Effector memory CD4-positive, alpha-beta T cell (primary cell): ENCODE measurements at regions not wholly inside any gene's neighbourhood (a gene's known extent, or its start where the extent isn't known, plus 50 kb on each side); places are given as distances from the start of the nearest gene placed in this dataset.

Experiments
- DNase-seq, 3 donors: peaks; one replicate each; pipeline ENCODE4 v3.0.0-alpha.2; 2020
- H3K27ac ChIP-seq: 2 replicates; pipeline ENCODE4 v1.7.0; 2013; ENCODE audit warnings: mild to moderate bottlenecking, low read length, moderate library complexity; ENCODE audit not compliant: insufficient read depth, poor library complexity, severe bottlenecking
- H3K27me3 ChIP-seq: replicated peaks from 2 replicates; pipeline ENCODE4 v1.7.0; 2013; ENCODE audit warnings: mild to moderate bottlenecking, low read length; ENCODE audit not compliant: insufficient read depth, control insufficient read depth, poor library complexity, severe bottlenecking
- H3K36me3 ChIP-seq: 2 replicates; pipeline ENCODE4 v1.7.0; 2013; ENCODE audit warnings: mild to moderate bottlenecking, low read length, moderate library complexity; ENCODE audit not compliant: control insufficient read depth, insufficient read depth
- H3K4me1 ChIP-seq: 2 replicates; pipeline ENCODE4 v1.7.0; 2013; ENCODE audit warnings: low read length, mild to moderate bottlenecking; ENCODE audit not compliant: control insufficient read depth, insufficient read depth, poor library complexity, severe bottlenecking
- H3K4me3 ChIP-seq: 2 replicates; pipeline ENCODE4 v1.7.0; 2013; ENCODE audit warnings: low read length, low read depth, mild to moderate bottlenecking; ENCODE audit not compliant: insufficient read depth, poor library complexity, severe bottlenecking
- H3K9me3 ChIP-seq: 2 replicates; pipeline ENCODE4 v1.7.0; 2013; ENCODE audit warnings: mild to moderate bottlenecking, low read length, moderate library complexity; ENCODE audit not compliant: control insufficient read depth

GRCh38 chr10:113272511-113272910 lies 280.3 kb upstream of the HABP2 start:
- no peak for DNase-seq
- H3K27me3 ChIP-seq = no peaks in the 10 kb centered on the region
- no peaks in the 10 kb centered on the region for H3K36me3 ChIP-seq
- H3K27ac ChIP-seq = no peak overlapping the region
- no peak overlapping the region for H3K4me3 ChIP-seq
- no peaks in the 10 kb centered on the region for H3K4me1 ChIP-seq
- H3K9me3 ChIP-seq = no peaks in the 10 kb centered on the region

- H3K4me1 ChIP-seq = no peaks in the 10 kb centered on the region
- H3K27me3 ChIP-seq = no peaks in the 10 kb centered on the region
- no peaks in the 10 kb centered on the region for H3K9me3 ChIP-seq
- DNase-seq = no peak
- no peak overlapping the region for H3K4me3 ChIP-seq
- H3K27ac ChIP-seq = no peak overlapping the region
- no peaks in the 10 kb centered on the region for H3K36me3 ChIP-seq
Measured at GRCh38 chr10:113273181-113274163, 279.4 kb upstream of the HABP2 start.

GRCh38 chr10:113274176-113274829 lies 278.6 kb upstream of the HABP2 start:
- Histone ChIP-seq H3K9me3 (no peaks in the 10 kb centered on the region), H3K27me3 (no peaks in the 10 kb centered on the region), H3K36me3 (no peaks in the 10 kb centered on the region), H3K4me3 (no peak overlapping the region), H3K27ac (no peak overlapping the region), H3K4me1 (no peaks in the 10 kb centered on the region)
- no peak for DNase-seq

GRCh38 chr10:113278221-113278620 lies 274.6 kb upstream of the HABP2 start:
- H3K9me3 ChIP-seq = no peaks in the 10 kb centered on the region
- H3K36me3 ChIP-seq = no peaks in the 10 kb centered on the region
- no peaks in the 10 kb centered on the region for H3K27me3 ChIP-seq
- no peak for DNase-seq
- H3K27ac ChIP-seq = no peak overlapping the region
- no peaks in the 10 kb centered on the region for H3K4me1 ChIP-seq
- H3K4me3 ChIP-seq = no peak overlapping the region

DNA sequence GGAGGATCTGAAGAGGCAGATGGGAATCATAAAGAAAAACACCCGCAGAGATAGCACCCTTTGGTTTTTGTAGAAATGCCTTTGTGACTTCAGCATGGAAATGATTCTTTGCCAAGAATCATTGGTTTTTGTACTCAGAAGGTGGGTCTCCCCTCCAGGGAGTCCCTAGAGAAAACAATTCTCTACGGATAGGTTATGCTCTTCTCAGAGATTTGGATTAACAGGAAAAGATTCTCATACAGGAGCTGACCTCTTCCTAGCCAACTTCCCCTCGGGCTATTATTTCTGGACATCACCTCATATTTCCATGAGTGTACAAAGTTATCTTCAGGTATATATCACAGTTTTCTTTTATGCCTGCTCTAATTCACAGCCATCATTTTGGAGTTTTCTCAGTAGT lies 274.2 kb upstream of the HABP2 start:
- no peak overlapping the region for H3K27ac ChIP-seq
- DNase-seq = no peak
- H3K36me3 ChIP-seq = no peaks in the 10 kb centered on the region
- no peak overlapping the region for H3K4me3 ChIP-seq
- no peaks in the 10 kb centered on the region for H3K9me3 ChIP-seq
- no peaks in the 10 kb centered on the region for H3K4me1 ChIP-seq
- H3K27me3 ChIP-seq = no peaks in the 10 kb centered on the region

DNA sequence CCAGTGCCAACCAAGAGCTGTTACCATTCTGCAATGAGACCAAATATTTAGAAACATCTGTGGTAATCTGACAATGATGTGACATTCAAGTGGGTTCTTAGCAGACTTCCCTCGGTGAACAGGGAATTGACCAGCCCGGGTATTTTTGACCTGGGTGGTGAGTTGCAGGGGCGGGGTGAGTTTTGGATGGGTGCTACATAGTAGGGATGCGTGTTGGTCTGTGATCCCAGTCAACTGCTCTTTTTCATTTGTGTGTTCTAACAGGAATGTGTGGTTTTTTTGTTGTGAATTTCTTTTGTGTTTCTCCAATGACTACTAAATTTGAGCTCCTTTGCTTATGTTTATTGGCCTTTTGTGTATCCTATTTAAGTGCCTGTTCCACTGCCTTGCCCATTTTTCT lies 273.6 kb upstream of the HABP2 start:
- Histone ChIP-seq H3K4me1 (no peaks in the 10 kb centered on the region), H3K27ac (no peak overlapping the region)
- DNase-seq = no peak

DNA sequence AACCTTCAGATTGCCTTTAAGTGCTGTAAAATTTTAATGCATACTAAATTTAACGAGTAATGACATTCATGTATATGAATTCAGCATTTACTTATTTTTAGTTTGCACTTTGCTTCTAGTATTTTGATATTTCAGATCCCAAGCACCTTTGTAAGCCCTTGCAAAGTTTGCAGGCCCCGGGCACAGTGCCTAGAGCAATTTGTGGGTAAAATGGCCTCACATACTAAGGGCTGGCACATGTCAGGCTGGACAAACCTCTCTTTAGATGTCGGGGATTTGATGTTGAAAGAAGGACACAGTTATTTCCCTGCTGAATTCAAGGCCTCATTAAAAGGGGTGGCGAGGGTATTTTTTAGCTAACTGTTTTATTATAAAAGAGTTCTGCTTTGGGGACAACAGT lies 270.3 kb upstream of the HABP2 start:
- Histone ChIP-seq H3K36me3 (no peaks in the 10 kb centered on the region), H3K27me3 (no peaks in the 10 kb centered on the region), H3K9me3 (no peaks in the 10 kb centered on the region), H3K4me1 (no peaks in the 10 kb centered on the region), H3K4me3 (no peak overlapping the region), H3K27ac (no peak overlapping the region)
- no peak for DNase-seq

More for the DNA sequence above, 273.6 kb upstream of the HABP2 start:
- Histone ChIP-seq H3K9me3 (no peaks in the 10 kb centered on the region), H3K27me3 (no peaks in the 10 kb centered on the region), H3K4me3 (no peak overlapping the region), H3K36me3 (no peaks in the 10 kb centered on the region)

DNA sequence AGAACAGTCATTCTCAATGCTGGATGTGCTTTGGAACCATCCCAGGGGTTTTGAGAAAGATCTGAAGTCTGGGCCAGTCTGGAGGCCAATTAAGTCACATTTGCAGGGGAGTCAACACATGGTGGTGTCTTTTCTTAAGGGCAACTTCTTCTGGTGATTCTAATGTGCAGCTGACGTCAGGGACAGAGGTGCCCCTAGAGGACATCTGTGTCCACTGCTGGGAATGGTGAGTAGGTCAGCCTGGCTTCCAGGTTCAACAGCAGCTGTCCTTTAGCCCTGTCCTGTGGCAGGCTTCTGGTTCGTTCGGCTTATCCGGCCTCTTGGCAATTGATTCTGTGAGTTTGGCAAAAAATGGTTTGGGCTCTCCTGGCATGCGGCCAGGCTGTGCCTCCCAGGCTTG lies 269.7 kb upstream of the HABP2 start:
- DNase-seq = no peak
- no peak overlapping the region for H3K27ac ChIP-seq
- no peaks in the 10 kb centered on the region for H3K27me3 ChIP-seq
- no peaks in the 10 kb centered on the region for H3K36me3 ChIP-seq
- H3K9me3 ChIP-seq = no peaks in the 10 kb centered on the region
- no peaks in the 10 kb centered on the region for H3K4me1 ChIP-seq
- no peak overlapping the region for H3K4me3 ChIP-seq

- Histone ChIP-seq H3K9me3 (no peaks in the 10 kb centered on the region), H3K4me1 (no peaks in the 10 kb centered on the region), H3K27me3 (no peaks in the 10 kb centered on the region), H3K27ac (no peak overlapping the region), H3K4me3 (no peak overlapping the region), H3K36me3 (no peaks in the 10 kb centered on the region)
- no peak for DNase-seq
Measured at GRCh38 chr10:113284635-113285034, 268.2 kb upstream of the HABP2 start.

- H3K36me3 ChIP-seq = no peaks in the 10 kb centered on the region
- no peak for DNase-seq
- no peaks in the 10 kb centered on the region for H3K4me1 ChIP-seq
Measured at GRCh38 chr10:113285305-113285704, 267.5 kb upstream of the HABP2 start.

More at GRCh38 chr10:113285305-113285704, 267.5 kb upstream of the HABP2 start:
- Histone ChIP-seq H3K9me3 (no peaks in the 10 kb centered on the region), H3K27ac (no peak overlapping the region), H3K27me3 (no peaks in the 10 kb centered on the region), H3K4me3 (no peak overlapping the region)
